MG63 (cell line): ENCODE measurements at regions not wholly inside any gene's neighbourhood (a gene's known extent, or its start where the extent isn't known, plus 50 kb on each side); places are given as distances from the start of the nearest gene placed in this dataset.
"Not testable (repeated sequence)": the region's sequence is repeated elsewhere in the genome, so short reads cannot be mapped to it uniquely, and the experiment has no call there.

Experiments
- DNase-seq: peaks from one replicate; pipeline ENCODE4 v3.0.0-alpha.2; 2020
- H3K27me3 ChIP-seq: fragments of 250-450 bp; sonication (Bioruptor Pico); 2 replicates; pipeline ENCODE4 v1.5.1; 2020; ENCODE audit warnings: mild to moderate bottlenecking, moderate library complexity
- H3K36me3 ChIP-seq: fragments of 250-450 bp; sonication (Bioruptor Pico); 2 replicates; pipeline ENCODE4 v1.5.1; 2020; ENCODE audit warnings: mild to moderate bottlenecking, moderate library complexity
- H3K4me3 ChIP-seq: fragments of 250-450 bp; sonication (Bioruptor Pico); 2 replicates; pipeline ENCODE4 v1.5.1; 2020; ENCODE audit warnings: mild to moderate bottlenecking, moderate library complexity
- H3K9me3 ChIP-seq: fragments of 250-450 bp; sonication (Bioruptor Pico); 2 replicates; pipeline ENCODE4 v1.5.1; 2020; ENCODE audit warnings: mild to moderate bottlenecking, moderate library complexity

DNA sequence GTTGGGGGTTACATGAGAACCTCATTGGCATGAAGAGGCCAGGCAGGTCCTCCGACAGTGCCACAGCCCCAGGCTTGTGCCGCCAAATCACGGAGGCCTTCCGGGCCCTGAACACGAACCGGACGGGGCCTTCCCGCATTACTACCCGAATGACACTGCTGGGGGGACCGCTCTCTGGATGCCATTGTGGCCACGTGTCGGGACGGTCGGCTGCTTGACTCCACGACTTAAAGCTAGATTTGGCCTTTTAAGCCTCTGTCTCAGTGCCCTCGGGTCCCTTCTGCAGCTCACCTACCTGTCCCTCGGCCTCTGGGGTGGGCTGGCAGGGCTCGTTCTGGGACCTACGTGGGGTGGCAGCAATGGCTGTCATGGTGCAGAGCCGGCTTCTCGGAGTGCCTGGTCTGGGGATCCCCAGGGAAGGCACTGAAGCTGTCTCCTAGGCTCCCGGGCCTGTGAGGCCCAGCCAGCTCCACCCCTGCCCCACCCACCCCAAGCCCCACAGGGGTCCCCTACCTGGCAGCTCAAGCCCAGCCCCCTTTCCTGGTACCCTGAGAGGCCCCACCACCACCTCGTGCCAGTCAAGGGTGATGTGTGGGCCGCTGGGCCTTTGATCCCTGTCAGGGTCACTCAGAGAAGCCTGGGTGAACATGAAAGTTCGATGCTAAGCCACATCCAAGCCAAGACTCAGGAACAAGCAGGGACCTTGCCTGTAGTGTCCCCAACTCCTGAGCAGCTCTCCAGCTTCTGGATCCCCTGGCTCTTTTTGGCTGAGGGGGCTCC lies 245.8 kb upstream of the SGCG start:
- no peaks in the 10 kb centered on the region for H3K36me3 ChIP-seq
- H3K9me3 ChIP-seq, result no peaks in the 10 kb centered on the region
- no peak for DNase-seq
- no peak overlapping the region for H3K4me3 ChIP-seq
- H3K27me3 ChIP-seq, result no peaks in the 10 kb centered on the region

DNA sequence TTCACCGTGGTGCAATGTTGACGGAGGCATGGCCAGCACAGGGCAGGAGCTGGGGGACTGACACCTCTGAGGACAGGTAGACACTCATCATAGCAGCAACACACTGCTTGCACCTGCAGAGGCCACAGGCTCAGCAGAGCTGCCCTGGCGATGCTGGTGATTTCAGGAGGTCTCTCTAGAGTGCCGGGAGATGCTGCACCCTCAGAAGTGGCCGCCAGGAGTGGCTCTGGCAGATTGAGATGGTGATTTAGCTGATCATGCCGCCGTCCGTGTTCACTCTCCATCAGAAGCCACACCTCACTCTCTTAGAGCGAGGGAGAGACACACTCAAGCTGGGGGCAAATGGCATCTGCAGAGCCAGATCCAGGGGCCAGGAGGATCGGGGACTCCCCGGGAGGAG lies 244.6 kb upstream of the SGCG start:
- no peak for DNase-seq
- Histone ChIP-seq H3K4me3 (no peak overlapping the region), H3K9me3 (no peaks in the 10 kb centered on the region), H3K36me3 (no peaks in the 10 kb centered on the region), H3K27me3 (no peaks in the 10 kb centered on the region)

DNA sequence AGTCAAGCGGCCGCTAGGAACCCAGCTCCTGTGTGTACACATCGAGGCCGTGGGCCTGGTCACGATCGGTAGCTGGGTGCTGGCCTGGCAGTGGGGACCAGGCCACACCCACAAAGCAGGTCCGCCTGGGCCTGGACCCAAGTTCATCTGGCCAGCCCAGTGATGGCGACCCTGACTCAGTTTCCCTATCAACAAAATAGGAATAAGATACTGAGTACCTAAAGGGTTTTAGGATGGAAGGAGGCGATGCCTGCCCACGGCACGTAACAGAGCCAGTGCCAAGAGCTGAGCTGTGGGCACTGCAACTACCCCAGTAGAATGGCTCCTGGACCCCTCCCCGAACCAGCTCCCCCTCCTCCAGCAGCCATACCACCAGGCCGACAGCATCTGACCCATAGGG lies 243.5 kb upstream of the SGCG start:
- no peaks in the 10 kb centered on the region for H3K9me3 ChIP-seq

DNA sequence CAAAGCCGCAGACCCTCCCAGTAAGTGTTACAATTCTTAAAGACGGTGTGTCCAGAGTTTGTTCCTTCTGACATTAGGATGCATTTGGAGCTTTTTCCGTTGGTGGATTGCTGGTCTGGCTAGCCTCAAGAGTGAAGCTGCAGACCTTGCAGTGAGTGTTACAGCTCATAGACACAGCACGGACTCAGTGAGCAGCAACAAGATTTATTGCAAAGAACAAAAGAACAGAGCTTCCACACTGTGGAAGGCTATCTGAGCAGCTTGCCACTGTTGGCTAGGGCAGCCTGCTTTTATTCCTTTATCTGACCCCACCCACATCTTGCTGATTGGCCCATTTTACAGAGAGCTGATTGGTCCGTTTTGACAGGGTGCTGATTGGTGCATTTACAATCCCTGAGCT lies 242.8 kb upstream of the SGCG start:
- DNase-seq, result no peak
- Histone ChIP-seq H3K27me3 (no peaks in the 10 kb centered on the region), H3K4me3 (no peak overlapping the region), H3K9me3 (no peaks in the 10 kb centered on the region), H3K36me3 (no peaks in the 10 kb centered on the region)

More for the DNA sequence above, 243.5 kb upstream of the SGCG start:
- Histone ChIP-seq H3K36me3 (no peaks in the 10 kb centered on the region), H3K27me3 (no peaks in the 10 kb centered on the region), H3K4me3 (no peak overlapping the region)
- DNase-seq, result no peak

DNA sequence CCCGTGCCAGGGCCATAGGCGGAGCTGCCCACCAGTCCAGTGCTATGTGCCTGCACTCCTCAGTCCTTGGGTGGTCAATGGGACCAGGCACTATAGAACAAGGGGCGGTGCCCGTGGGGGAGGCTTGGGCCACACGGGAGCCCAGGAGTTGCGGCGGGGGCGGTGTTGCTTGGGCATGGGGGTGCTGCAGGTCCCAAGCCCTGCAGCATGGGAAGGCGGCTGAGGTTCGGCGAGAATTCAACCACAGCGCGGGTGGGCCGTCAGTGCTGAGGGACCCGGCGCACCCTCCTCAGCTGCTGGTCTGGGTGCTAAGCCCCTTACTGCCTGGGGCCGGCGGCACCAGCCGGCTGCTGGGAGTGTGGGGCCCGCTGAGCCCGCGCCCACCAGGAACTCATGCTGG lies 242.2 kb upstream of the SGCG start:
- no peak for DNase-seq
- H3K4me3 ChIP-seq, result no peak overlapping the region
- H3K36me3 ChIP-seq, result no peaks in the 10 kb centered on the region
- H3K9me3 ChIP-seq, result no peaks in the 10 kb centered on the region
- H3K27me3 ChIP-seq, result no peaks in the 10 kb centered on the region

DNA sequence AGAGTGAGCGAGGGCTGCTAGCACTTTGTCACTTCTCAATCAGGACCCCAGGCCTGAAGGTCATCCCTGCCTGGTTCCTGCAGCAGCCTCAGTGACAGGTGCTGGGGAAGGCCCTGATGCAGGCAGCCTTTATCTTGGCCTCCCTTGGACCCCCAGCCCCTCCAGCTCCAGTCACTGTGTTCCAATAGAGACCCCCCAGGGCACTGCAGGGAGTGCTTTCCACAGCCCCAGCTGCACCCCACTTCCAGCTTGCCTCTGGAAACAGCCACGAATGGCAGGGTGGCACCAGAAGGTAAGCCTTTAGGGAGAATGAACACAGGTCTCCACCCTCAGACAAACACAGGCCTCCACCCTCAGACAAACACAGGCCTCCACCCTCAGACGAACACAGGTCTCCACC lies 241.6 kb upstream of the SGCG start:
- DNase-seq, result no peak
- H3K9me3 ChIP-seq, result no peaks in the 10 kb centered on the region
- H3K27me3 ChIP-seq, result no peaks in the 10 kb centered on the region
- H3K36me3 ChIP-seq, result no peaks in the 10 kb centered on the region
- H3K4me3 ChIP-seq, result no peak overlapping the region

DNA sequence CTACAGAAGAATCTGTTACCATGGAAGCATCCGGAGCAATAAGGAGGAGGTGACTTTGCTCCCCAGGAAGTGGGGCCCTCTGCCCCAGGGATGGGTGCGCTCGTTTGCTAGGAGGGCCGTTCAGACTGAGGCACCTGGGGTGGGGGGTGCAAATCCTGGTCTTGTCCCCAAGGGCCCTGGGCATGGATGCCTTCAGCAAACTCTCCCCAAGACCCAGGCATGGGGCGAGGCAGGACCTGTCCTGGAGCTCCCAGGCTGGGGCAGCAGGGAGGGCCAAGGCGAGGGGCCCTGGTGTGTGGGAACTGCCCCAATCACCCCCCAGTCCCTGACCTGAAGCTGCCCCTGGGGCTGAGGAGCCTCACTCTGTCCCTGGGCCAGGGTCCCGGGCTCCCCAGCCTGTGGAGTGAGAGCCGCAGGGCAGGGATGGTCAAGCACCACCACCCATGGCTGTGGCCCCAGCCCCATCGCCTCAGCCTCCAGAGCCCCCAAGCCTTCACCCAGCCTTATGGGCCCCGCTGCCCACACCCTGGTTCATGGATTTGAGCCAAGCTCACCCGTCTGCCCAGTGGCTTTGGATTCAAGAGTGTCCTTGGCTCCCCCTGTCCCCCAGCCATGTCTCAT lies 240.6 kb upstream of the SGCG start:
- no peak overlapping the region for H3K4me3 ChIP-seq
- no peak for DNase-seq
- no peaks in the 10 kb centered on the region for H3K36me3 ChIP-seq
- H3K27me3 ChIP-seq, result no peaks in the 10 kb centered on the region
- no peaks in the 10 kb centered on the region for H3K9me3 ChIP-seq

DNA sequence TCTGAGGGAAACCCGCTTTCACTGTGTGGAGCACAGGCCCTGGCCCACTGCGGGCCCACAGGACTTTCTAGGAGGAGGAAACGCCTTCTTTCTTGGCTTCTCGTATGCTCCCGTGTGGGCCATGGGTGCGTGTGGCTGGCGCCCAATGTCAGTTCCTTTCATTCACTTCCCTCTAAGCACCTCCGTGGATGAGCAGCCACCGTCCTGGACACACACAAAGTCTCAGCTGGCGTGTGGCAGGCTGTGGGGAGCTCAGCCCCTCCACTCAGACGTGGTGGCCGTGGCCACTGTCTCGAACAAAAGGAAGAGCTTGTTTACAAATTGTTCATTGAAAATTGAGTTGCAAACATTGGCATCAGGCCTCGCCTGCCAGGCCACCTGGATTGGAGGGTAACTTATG lies 240.0 kb upstream of the SGCG start:
- no peak for DNase-seq
- no peaks in the 10 kb centered on the region for H3K36me3 ChIP-seq
- no peaks in the 10 kb centered on the region for H3K9me3 ChIP-seq
- no peak overlapping the region for H3K4me3 ChIP-seq
- H3K27me3 ChIP-seq, result no peaks in the 10 kb centered on the region

DNA sequence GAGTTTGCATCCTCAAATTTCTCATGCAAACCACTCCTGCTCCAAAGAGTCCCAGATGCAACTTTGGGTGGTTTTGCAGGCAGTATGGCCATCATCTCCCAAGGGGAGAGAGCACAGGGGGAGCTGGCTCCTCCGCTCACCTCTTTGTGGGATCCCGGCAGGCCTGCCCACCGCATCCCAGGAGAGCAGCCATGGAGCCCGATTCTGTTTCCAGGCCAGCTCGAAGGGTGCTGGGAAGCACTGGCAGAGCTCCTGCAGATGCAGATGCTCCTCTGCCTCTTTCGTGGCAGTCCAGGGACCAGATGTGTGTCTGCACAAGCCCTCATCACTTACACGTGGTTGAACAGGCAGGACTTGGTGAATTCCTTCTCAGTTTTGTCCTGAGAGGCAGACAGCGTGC lies 239.3 kb upstream of the SGCG start:
- not testable (repeated sequence) for H3K4me3 ChIP-seq, H3K36me3 ChIP-seq, H3K9me3 ChIP-seq, DNase-seq, H3K27me3 ChIP-seq

DNA sequence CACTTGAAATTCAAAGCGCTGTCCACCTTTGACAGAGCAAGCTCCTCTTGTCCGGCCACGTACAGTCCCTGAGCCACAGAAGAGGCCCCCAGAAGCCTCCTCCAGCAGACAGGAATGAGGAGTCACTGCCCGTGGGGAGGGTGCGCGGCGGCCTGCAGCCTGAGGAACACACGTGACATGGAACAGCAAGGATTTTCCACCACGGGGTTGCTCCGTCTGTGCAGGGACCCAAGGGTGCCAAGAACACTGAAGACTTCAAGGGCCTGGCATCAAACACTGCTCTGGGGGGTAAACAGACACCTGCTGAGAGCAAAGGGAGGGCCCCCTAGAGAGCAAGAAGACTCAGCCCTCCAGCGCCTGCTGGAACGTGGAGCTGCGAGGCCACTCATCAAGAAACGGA lies 237.9 kb upstream of the SGCG start:
- H3K36me3 ChIP-seq, H3K4me3 ChIP-seq, DNase-seq, H3K9me3 ChIP-seq, H3K27me3 ChIP-seq: not testable (repeated sequence)

DNA sequence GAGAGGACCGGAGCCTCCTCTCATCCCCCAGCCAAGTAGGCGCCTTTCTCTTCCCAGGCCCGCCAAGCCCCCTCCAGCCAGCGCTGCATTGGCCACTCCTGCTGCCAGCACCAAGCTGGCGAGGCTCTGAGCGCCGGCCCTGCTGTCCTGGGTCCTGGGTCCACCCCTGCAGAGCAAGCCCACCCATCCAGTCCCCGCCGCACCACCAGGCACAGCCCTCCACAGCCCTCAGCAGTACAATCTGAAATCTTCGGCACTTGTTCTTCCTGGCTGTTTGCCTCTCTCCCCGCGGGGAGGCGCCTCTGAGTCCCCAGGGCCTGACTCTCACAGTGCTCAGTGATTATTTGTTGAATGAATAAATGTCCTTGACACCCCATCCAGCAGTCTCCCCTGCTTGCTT lies 236.4 kb upstream of the SGCG start:
- no peaks in the 10 kb centered on the region for H3K9me3 ChIP-seq
- DNase-seq, result no peak
- H3K36me3 ChIP-seq, result no peaks in the 10 kb centered on the region
- H3K27me3 ChIP-seq, result no peaks in the 10 kb centered on the region
- H3K4me3 ChIP-seq, result no peak overlapping the region

DNA sequence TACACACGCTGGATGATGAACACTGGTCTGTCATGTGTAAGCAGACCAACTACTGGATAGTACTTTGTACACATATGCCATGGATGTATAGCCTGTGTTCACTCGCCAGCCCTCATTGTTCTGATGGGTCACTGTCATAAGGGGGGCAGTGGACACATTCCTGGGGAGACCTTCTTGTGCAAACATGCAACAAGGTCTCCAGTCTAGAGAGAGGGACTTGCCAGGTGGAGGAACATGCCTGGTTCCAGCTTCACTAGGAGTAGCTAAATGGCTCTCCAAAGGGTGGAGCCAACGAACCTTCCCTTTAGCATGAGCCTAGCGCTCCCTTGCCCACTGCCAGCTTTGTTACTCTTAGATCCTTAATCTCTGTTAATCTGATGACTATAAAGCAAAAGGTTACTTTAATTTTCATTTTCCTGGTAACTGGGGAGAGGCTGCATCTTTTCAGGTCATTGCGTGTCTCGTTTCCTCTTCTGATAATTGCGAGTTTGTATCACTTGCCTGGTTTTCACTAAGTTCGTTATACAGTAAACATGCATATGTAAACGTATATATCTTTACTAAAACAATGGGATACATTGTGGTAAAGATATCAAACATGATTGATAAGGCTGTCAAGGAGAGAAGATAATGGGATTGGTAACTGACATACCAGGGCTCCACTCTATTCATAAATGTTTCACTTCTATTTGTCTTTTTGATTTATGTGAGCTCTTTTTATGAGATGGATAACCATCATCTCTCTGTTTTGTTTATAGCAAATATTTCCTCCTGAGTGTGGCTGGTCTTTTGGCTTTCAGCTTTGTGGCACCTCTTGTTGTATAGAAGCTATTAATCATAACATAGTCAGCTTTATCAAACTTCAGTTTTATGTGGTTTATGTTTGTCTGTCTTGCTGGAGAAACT lies 235.2 kb upstream of the SGCG start:
- H3K36me3 ChIP-seq, result no peaks in the 10 kb centered on the region
- H3K27me3 ChIP-seq, result no peaks in the 10 kb centered on the region

DNA sequence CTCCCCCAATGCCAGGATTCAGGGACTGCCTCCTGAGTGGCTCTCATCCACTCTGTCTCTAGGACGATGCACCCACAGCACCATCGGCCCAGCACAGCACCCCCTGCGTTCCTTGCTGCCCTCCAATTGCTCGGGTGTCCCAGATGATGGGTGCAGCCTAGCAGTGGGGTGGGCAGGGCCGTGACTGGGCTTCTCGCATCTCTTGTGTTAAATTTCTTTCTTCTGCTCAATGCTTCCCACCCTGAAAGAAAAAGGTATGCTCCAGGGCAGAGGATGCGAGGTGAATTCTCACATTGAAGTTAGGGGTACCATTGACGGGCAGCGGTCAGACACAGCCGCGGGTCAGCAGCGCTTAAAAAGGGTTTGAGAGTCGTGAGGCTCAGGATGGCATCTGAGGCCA lies 232.4 kb upstream of the SGCG start:
- no peak for DNase-seq
- H3K27me3 ChIP-seq, result no peaks in the 10 kb centered on the region
- no peaks in the 10 kb centered on the region; the same call in 1 of the 2 replicates for H3K9me3 ChIP-seq
- no peaks in the 10 kb centered on the region for H3K36me3 ChIP-seq
- no peak overlapping the region for H3K4me3 ChIP-seq

More for the DNA sequence above, 235.2 kb upstream of the SGCG start:
- DNase-seq, result no peak
- Histone ChIP-seq H3K9me3 (no peaks in the 10 kb centered on the region), H3K4me3 (no peak overlapping the region)

DNA sequence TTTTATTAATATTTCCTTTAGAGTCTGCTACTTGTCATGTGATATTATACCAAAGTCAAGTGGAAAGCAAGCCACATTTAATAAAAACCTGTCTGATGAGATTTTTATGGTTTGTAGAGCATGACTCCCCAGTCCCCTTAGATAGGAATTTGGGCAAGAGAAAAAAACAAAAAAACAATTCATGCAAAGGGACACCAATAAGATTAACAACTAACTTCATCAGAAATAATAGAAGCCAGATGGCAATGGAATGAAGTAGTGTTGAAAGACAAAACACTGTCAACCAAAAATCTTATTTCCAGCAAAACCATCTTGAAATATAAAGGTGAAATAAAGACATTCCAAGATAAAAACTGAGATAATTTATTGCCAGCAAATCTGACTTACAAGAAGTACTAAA lies 228.8 kb upstream of the SGCG start:
- not testable (repeated sequence) for H3K27me3 ChIP-seq, H3K36me3 ChIP-seq, H3K4me3 ChIP-seq, DNase-seq, H3K9me3 ChIP-seq

DNA sequence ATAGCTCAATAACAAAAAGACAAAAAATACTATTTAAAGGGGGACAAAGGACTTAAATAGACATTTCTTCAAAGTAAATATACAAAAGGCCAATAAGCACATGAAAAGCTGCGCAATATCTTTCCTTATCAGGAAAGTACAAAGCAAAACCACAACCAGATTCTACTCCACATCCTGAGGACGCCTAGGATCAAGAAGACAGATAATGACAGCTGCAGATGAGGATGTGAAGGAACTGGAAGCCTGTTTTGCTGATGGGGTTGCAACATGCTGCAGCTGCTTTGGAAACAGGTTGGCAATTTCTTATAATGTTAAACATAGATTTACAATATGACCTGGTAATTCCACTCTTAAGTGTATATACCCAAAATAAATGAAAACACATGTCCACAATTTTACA lies 225.6 kb upstream of the SGCG start:
- not testable (repeated sequence) for H3K27me3 ChIP-seq

DNA sequence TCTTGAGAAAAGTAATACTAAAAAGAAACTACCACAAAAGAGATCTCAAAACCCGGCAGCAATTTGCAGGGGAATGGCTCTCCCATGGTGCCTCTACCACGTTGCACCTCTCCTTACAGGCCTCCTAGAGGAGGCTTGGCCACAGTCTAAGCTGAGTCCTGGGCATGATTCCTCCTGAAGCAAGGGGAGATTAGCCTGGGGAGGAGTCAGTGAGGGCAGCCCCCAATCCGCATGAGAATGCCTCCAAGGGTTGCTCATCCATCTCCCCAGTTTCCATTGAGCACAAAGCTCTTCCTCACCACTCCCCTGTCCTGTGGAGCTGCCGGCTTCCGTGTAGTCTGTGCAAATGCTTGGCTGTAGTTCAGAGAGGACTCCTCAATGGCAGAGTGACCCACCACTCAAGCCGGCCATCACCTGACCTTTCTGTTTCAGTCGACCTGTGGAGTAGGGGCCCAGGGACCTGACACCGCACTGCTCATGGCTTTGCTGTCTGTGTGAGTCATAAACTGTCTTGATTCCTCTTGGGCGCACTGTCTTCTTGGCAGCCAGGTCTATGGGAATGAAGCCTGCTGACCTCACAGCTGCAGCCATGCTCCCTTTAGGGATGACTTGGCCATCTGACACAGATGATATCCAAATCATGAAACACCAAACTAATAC lies 224.2 kb upstream of the SGCG start:
- H3K27me3 ChIP-seq, H3K36me3 ChIP-seq, H3K9me3 ChIP-seq, H3K4me3 ChIP-seq: not testable (repeated sequence)
- DNase-seq, result peak; percentile 85

More for the DNA sequence above, 225.6 kb upstream of the SGCG start:
- H3K4me3 ChIP-seq, H3K9me3 ChIP-seq, H3K36me3 ChIP-seq, DNase-seq: not testable (repeated sequence)

DNA sequence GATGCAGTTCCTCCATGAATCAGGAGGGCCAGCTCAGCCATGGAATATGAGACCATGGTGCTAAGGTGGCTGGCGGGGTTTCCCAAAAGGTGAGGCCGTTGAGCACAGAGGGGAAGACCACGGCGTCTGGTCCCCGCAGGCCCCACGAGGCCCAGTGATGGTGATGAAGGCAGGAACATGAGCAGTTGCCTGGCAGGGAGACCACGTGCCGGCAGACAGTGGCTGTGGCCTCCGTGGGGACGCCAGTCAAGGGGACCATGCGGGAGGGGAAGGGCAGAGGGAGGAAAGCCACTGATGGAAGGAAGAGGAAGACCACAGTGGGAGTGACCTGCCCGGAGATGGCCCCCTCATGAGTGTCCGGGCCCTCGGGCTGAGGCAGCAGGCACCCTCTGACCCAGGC lies 220.9 kb upstream of the SGCG start:
- H3K4me3 ChIP-seq, DNase-seq, H3K9me3 ChIP-seq, H3K27me3 ChIP-seq, H3K36me3 ChIP-seq: not testable (repeated sequence)
